ENCODE measurements at regions not wholly inside any gene's neighbourhood (a gene's known extent, or its start where the extent isn't known, plus 50 kb on each side); places are given as distances from the start of the nearest gene placed in this dataset.

DNA sequence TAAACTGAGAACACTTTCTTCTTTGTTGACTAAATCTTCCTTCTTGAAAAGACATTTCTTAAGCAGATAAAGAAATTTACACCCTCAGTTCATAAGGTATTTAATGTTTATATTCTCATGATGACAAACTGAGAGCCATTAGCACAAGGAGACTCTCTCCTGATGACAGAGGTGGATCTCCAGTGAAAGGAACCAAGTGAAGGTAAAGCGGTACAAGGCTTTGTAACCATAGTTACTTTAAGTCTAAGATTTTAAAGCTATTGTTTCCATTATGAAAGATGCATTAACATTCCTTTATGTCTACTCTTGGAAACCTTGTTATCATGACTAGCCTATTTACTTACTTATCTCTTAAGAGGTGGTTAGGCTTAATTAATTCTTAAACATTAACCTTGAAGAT lies 737.1 kb downstream of the MECOM start:
- ATAC-seq (no peak), DNase-seq (ENCODE audit: low read depth, low spot score) (no peak)
- no peaks in the 10 kb centered on the region for H3K4me1 ChIP-seq (ENCODE audit: control insufficient read depth in 1 of 2, insufficient read depth in 2 of 2, low read length in 2 of 2)
- ChIA-PET CTCF (no interaction called here), POLR2A (no interaction called here), RAD21 (ENCODE audit: low non-redundant PET in 1 of 2, low total read pairs in 2 of 2, uncharacterized antibody in 2 of 2, unreplicated experiment in 2 of 2) (no interaction called here)
- no peaks in the 10 kb centered on the region for H3K9me3 ChIP-seq (ENCODE audit: control insufficient read depth in 1 of 2, insufficient read depth in 1 of 2, low read depth in 1 of 2, low read length in 2 of 2)
- no peaks in the 10 kb centered on the region for H3K79me2 ChIP-seq (ENCODE audit: insufficient read depth, low read length)
- no peak overlapping the region for H3K27ac ChIP-seq (ENCODE audit: low read depth, low read length)
- no peak overlapping the region for H2AFZ ChIP-seq (ENCODE audit: low read depth, low read length, poor library complexity, severe bottlenecking)
- BruUV-seq (replicated peaks): no TSS peak
- TF ChIP-seq SP1 (IDR thresholded peaks at IDR 0.05; ENCODE audit: low read depth) (no peak), ZFX (IDR thresholded peaks at IDR 0.05) (no peak), SRF (IDR thresholded peaks at IDR 0.05; ENCODE audit: low read depth) (no peak), SIN3A (IDR thresholded peaks at IDR 0.05; ENCODE audit: low read depth) (no peak), TCF7L2 (IDR thresholded peaks at IDR 0.05; ENCODE audit: borderline replicate concordance, extremely low read depth, insufficient read depth, insufficient read length) (no peak), EGR1 (IDR thresholded peaks at IDR 0.05; ENCODE audit: low read depth) (no peak), POLR2A (IDR thresholded peaks at IDR 0.05; ENCODE audit: borderline replicate concordance, extremely low read depth, insufficient read depth, insufficient read length) (no peak), ZNF274 (IDR thresholded peaks at IDR 0.05; ENCODE audit: low read depth, low read length) (no peak)
- TF ChIP-seq, protein P1, sequence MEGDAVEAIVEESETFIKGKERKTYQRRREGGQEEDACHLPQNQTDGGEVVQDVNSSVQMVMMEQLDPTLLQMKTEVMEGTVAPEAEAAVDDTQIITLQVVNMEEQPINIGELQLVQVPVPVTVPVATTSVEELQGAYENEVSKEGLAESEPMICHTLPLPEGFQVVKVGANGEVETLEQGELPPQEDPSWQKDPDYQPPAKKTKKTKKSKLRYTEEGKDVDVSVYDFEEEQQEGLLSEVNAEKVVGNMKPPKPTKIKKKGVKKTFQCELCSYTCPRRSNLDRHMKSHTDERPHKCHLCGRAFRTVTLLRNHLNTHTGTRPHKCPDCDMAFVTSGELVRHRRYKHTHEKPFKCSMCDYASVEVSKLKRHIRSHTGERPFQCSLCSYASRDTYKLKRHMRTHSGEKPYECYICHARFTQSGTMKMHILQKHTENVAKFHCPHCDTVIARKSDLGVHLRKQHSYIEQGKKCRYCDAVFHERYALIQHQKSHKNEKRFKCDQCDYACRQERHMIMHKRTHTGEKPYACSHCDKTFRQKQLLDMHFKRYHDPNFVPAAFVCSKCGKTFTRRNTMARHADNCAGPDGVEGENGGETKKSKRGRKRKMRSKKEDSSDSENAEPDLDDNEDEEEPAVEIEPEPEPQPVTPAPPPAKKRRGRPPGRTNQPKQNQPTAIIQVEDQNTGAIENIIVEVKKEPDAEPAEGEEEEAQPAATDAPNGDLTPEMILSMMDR (IDR thresholded peaks at IDR 0.05 in 2 of 3, conservative IDR thresholded peaks at IDR 0.05 in 1 of 3; ENCODE audit: borderline replicate concordance in 1 of 3, insufficient read depth in 1 of 3, low read depth in 2 of 3, low read length in 2 of 3): no peak
- H3K36me3 ChIP-seq (ENCODE audit: control insufficient read depth in 1 of 2, insufficient read depth in 2 of 2, low read length in 2 of 2): no peaks in the 10 kb centered on the region
- no peaks in the 10 kb centered on the region for H3K27me3 ChIP-seq (ENCODE audit: insufficient read depth, low read length)
- H3K9me2 ChIP-seq (ENCODE audit: insufficient read depth): no peaks in the 10 kb centered on the region
- H3K9ac ChIP-seq (ENCODE audit: low read length): no peak overlapping the region
- no peak overlapping the region for H3K4me2 ChIP-seq (ENCODE audit: low read length)
- H4K20me1 ChIP-seq (ENCODE audit: insufficient read depth): no peaks in the 10 kb centered on the region
- intact Hi-C loops (cut with micrococcal nuclease): no loop called here
- no peak overlapping the region for H3K4me3 ChIP-seq (replicated peaks in 1 of 2; ENCODE audit: low read depth in 1 of 2, low read length in 2 of 2)

DNA sequence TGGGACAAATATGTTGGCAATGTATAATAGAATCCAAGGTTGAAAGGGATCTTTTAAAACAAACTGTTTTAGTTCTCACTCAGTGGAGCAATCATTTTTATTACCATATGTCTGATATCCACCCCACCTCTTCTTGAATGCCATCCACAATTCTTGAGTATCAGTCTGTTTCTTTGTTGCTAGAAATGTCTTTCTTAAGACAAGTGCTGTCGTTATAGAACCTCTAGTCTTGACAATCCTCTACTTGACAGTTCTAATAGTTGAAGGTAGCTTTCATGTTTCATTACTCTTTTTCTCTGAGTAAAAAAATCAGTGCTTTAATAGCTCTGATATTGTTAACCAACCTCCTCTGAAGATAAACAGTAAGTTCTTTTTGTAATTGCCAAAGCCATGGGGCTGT lies 737.9 kb downstream of the MECOM start:
- CTCF ChIA-PET: no interaction called here
- RAD21 ChIA-PET (ENCODE audit: low non-redundant PET in 1 of 2, low total read pairs in 2 of 2, uncharacterized antibody in 2 of 2, unreplicated experiment in 2 of 2): no interaction called here
- no TSS peak for BruUV-seq (replicated peaks)
- intact Hi-C loops (cut with micrococcal nuclease): no loop called here
- Histone ChIP-seq H3K27ac (ENCODE audit: low read depth, low read length) (no peak overlapping the region), H3K9me3 (ENCODE audit: control insufficient read depth in 1 of 2, insufficient read depth in 1 of 2, low read depth in 1 of 2, low read length in 2 of 2) (no peaks in the 10 kb centered on the region), H3K4me1 (ENCODE audit: control insufficient read depth in 1 of 2, insufficient read depth in 2 of 2, low read length in 2 of 2) (no peaks in the 10 kb centered on the region), H3K27me3 (ENCODE audit: insufficient read depth, low read length) (no peaks in the 10 kb centered on the region), H3K4me2 (ENCODE audit: low read length) (no peak overlapping the region), H3K79me2 (ENCODE audit: insufficient read depth, low read length) (no peaks in the 10 kb centered on the region), H2AFZ (ENCODE audit: low read depth, low read length, poor library complexity, severe bottlenecking) (no peak overlapping the region), H3K9ac (ENCODE audit: low read length) (no peak overlapping the region), H3K36me3 (ENCODE audit: control insufficient read depth in 1 of 2, insufficient read depth in 2 of 2, low read length in 2 of 2) (no peaks in the 10 kb centered on the region), H4K20me1 (ENCODE audit: insufficient read depth) (no peaks in the 10 kb centered on the region), H3K4me3 (replicated peaks in 1 of 2; ENCODE audit: low read depth in 1 of 2, low read length in 2 of 2) (no peak overlapping the region), H3K9me2 (ENCODE audit: insufficient read depth) (no peaks in the 10 kb centered on the region)
- ATAC-seq (no peak), DNase-seq (ENCODE audit: low read depth, low spot score) (no peak)
- POLR2A ChIA-PET: no interaction called here
- TF ChIP-seq, protein P2, sequence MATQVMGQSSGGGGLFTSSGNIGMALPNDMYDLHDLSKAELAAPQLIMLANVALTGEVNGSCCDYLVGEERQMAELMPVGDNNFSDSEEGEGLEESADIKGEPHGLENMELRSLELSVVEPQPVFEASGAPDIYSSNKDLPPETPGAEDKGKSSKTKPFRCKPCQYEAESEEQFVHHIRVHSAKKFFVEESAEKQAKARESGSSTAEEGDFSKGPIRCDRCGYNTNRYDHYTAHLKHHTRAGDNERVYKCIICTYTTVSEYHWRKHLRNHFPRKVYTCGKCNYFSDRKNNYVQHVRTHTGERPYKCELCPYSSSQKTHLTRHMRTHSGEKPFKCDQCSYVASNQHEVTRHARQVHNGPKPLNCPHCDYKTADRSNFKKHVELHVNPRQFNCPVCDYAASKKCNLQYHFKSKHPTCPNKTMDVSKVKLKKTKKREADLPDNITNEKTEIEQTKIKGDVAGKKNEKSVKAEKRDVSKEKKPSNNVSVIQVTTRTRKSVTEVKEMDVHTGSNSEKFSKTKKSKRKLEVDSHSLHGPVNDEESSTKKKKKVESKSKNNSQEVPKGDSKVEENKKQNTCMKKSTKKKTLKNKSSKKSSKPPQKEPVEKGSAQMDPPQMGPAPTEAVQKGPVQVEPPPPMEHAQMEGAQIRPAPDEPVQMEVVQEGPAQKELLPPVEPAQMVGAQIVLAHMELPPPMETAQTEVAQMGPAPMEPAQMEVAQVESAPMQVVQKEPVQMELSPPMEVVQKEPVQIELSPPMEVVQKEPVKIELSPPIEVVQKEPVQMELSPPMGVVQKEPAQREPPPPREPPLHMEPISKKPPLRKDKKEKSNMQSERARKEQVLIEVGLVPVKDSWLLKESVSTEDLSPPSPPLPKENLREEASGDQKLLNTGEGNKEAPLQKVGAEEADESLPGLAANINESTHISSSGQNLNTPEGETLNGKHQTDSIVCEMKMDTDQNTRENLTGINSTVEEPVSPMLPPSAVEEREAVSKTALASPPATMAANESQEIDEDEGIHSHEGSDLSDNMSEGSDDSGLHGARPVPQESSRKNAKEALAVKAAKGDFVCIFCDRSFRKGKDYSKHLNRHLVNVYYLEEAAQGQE (IDR thresholded peaks at IDR 0.05; ENCODE audit: low read depth): no peak
- TF ChIP-seq, protein P3, sequence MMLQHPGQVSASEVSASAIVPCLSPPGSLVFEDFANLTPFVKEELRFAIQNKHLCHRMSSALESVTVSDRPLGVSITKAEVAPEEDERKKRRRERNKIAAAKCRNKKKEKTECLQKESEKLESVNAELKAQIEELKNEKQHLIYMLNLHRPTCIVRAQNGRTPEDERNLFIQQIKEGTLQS (IDR thresholded peaks at IDR 0.05): no peak
- TF ChIP-seq, protein P4, sequence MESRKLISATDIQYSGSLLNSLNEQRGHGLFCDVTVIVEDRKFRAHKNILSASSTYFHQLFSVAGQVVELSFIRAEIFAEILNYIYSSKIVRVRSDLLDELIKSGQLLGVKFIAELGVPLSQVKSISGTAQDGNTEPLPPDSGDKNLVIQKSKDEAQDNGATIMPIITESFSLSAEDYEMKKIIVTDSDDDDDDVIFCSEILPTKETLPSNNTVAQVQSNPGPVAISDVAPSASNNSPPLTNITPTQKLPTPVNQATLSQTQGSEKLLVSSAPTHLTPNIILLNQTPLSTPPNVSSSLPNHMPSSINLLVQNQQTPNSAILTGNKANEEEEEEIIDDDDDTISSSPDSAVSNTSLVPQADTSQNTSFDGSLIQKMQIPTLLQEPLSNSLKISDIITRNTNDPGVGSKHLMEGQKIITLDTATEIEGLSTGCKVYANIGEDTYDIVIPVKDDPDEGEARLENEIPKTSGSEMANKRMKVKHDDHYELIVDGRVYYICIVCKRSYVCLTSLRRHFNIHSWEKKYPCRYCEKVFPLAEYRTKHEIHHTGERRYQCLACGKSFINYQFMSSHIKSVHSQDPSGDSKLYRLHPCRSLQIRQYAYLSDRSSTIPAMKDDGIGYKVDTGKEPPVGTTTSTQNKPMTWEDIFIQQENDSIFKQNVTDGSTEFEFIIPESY (IDR thresholded peaks at IDR 0.05; ENCODE audit: extremely low read depth, insufficient replicate concordance, low read length): no peak
- TF ChIP-seq EGR1 (IDR thresholded peaks at IDR 0.05; ENCODE audit: low read depth) (no peak), TCF7L2 (IDR thresholded peaks at IDR 0.05; ENCODE audit: borderline replicate concordance, extremely low read depth, insufficient read depth, insufficient read length) (no peak), RAD21 (IDR thresholded peaks at IDR 0.05; ENCODE audit: low read depth) (no peak)
- TF ChIP-seq, protein P5, sequence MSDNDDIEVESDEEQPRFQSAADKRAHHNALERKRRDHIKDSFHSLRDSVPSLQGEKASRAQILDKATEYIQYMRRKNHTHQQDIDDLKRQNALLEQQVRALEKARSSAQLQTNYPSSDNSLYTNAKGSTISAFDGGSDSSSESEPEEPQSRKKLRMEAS (IDR thresholded peaks at IDR 0.05): no peak
